Muscle layer of duodenum (tissue), 2 donors: ENCODE measurements at regions not wholly inside any gene's neighbourhood (a gene's known extent, or its start where the extent isn't known, plus 50 kb on each side); places are given as distances from the start of the nearest gene placed in this dataset.

Experiments
- H3K27ac ChIP-seq: one replicate; pipeline ENCODE4 v1.7.0; 2013; ENCODE audit warnings: mild to moderate bottlenecking, low read length
- H3K27me3 ChIP-seq: one replicate; pipeline ENCODE4 v1.7.0; 2013; ENCODE audit warnings: low read depth, mild to moderate bottlenecking, control low read depth, low read length
- H3K36me3 ChIP-seq, 2 donors: one replicate each; pipeline ENCODE4 v1.7.0; 2013; ENCODE audit warnings: low read length in 2 of 2, control low read depth in 1 of 2, mild to moderate bottlenecking in 1 of 2; ENCODE audit not compliant: insufficient read depth in 2 of 2, control insufficient read depth in 1 of 2
- H3K4me1 ChIP-seq, 2 donors: one replicate each; pipeline ENCODE4 v1.7.0; 2013; ENCODE audit warnings: low read length in 2 of 2, mild to moderate bottlenecking in 2 of 2, control low read depth in 1 of 2, moderate library complexity in 1 of 2; ENCODE audit not compliant: insufficient read depth in 2 of 2, control insufficient read depth in 1 of 2
- H3K4me3 ChIP-seq, 2 donors: one replicate each; pipeline ENCODE4 v1.7.0; 2013; ENCODE audit warnings: low read length in 2 of 2, low read depth in 1 of 2, mild to moderate bottlenecking in 1 of 2
- H3K9me3 ChIP-seq, 2 donors: one replicate each; pipeline ENCODE4 v1.7.0; 2013; ENCODE audit warnings: low read length in 2 of 2, control low read depth in 1 of 2, mild to moderate bottlenecking in 1 of 2; ENCODE audit not compliant: control insufficient read depth in 1 of 2
- donor health status: healthy.

GRCh38 chr7:94109556-94109955, 105.4 kb upstream of the BET1 start:
- Histone ChIP-seq H3K36me3 (no peaks in the 10 kb centered on the region), H3K4me3 (no peak overlapping the region), H3K27me3 (no peaks in the 10 kb centered on the region), H3K4me1 (no peaks in the 10 kb centered on the region), H3K9me3 (no peaks in the 10 kb centered on the region), H3K27ac (no peak overlapping the region)

- no peaks in the 10 kb centered on the region for H3K4me1 ChIP-seq
- H3K9me3 ChIP-seq, result no peaks in the 10 kb centered on the region
- no peaks in the 10 kb centered on the region for H3K36me3 ChIP-seq
- H3K27me3 ChIP-seq, result no peaks in the 10 kb centered on the region
- H3K27ac ChIP-seq, result no peak overlapping the region
- no peak overlapping the region for H3K4me3 ChIP-seq
These were observed 106.9 kb upstream of the BET1 start for GRCh38 chr7:94111009-94111408.

- H3K27me3 ChIP-seq, result no peaks in the 10 kb centered on the region
- no peak overlapping the region for H3K4me3 ChIP-seq
- no peaks in the 10 kb centered on the region for H3K36me3 ChIP-seq
- H3K27ac ChIP-seq, result no peak overlapping the region
- no peaks in the 10 kb centered on the region for H3K4me1 ChIP-seq
- H3K9me3 ChIP-seq, result no peaks in the 10 kb centered on the region
These were observed 111.2 kb upstream of the BET1 start for GRCh38 chr7:94115316-94115715.

GRCh38 chr7:94123136-94123535, 119.0 kb upstream of the BET1 start:
- Histone ChIP-seq H3K9me3 (no peaks in the 10 kb centered on the region), H3K27ac (no peak overlapping the region), H3K36me3 (no peaks in the 10 kb centered on the region), H3K4me3 (no peak overlapping the region), H3K27me3 (no peaks in the 10 kb centered on the region), H3K4me1 (no peaks in the 10 kb centered on the region)

- H3K4me3 ChIP-seq, result no peak overlapping the region
- H3K27me3 ChIP-seq, result no peaks in the 10 kb centered on the region
- H3K36me3 ChIP-seq, result no peaks in the 10 kb centered on the region
- no peaks in the 10 kb centered on the region for H3K9me3 ChIP-seq
- no peak overlapping the region for H3K27ac ChIP-seq
- no peaks in the 10 kb centered on the region for H3K4me1 ChIP-seq
These were observed 122.9 kb upstream of the BET1 start for GRCh38 chr7:94127026-94127425.

- Histone ChIP-seq H3K36me3 (no peaks in the 10 kb centered on the region), H3K4me1 (no peaks in the 10 kb centered on the region), H3K9me3 (no peaks in the 10 kb centered on the region), H3K4me3 (no peak overlapping the region), H3K27me3 (no peaks in the 10 kb centered on the region), H3K27ac (no peak overlapping the region)
These were observed 123.9 kb upstream of the BET1 start for GRCh38 chr7:94128072-94128471.

- Histone ChIP-seq H3K27ac (no peak overlapping the region), H3K9me3 (no peaks in the 10 kb centered on the region)
These were observed 125.4 kb upstream of the BET1 start for GRCh38 chr7:94129443-94130140.

GRCh38 chr7:94130716-94131115, 126.6 kb upstream of the BET1 start:
- Histone ChIP-seq H3K9me3 (no peaks in the 10 kb centered on the region), H3K4me1 (no peaks in the 10 kb centered on the region), H3K27me3 (no peaks in the 10 kb centered on the region), H3K27ac (no peak overlapping the region), H3K36me3 (no peaks in the 10 kb centered on the region), H3K4me3 (no peak overlapping the region)

More at GRCh38 chr7:94129443-94130140, 125.4 kb upstream of the BET1 start:
- Histone ChIP-seq H3K36me3 (no peaks in the 10 kb centered on the region), H3K4me3 (no peak overlapping the region), H3K4me1 (no peaks in the 10 kb centered on the region), H3K27me3 (no peaks in the 10 kb centered on the region)

- no peaks in the 10 kb centered on the region for H3K36me3 ChIP-seq
- no peaks in the 10 kb centered on the region for H3K27me3 ChIP-seq
These were observed 129.3 kb upstream of the BET1 start for GRCh38 chr7:94133460-94133859.

GRCh38 chr7:94135180-94135579, 131.0 kb upstream of the BET1 start:
- Histone ChIP-seq H3K27ac (no peak overlapping the region), H3K4me3 (no peak overlapping the region)

More at GRCh38 chr7:94133460-94133859, 129.3 kb upstream of the BET1 start:
- H3K4me3 ChIP-seq, result no peak overlapping the region
- no peak overlapping the region for H3K27ac ChIP-seq
- no peaks in the 10 kb centered on the region for H3K4me1 ChIP-seq
- H3K9me3 ChIP-seq, result no peaks in the 10 kb centered on the region

GRCh38 chr7:94142281-94142680, 138.1 kb upstream of the BET1 start:
- no peaks in the 10 kb centered on the region for H3K36me3 ChIP-seq
- H3K27ac ChIP-seq, result no peak overlapping the region
- no peaks in the 10 kb centered on the region for H3K27me3 ChIP-seq
- no peaks in the 10 kb centered on the region for H3K9me3 ChIP-seq
- H3K4me1 ChIP-seq, result no peaks in the 10 kb centered on the region
- H3K4me3 ChIP-seq, result no peak overlapping the region

More at GRCh38 chr7:94135180-94135579, 131.0 kb upstream of the BET1 start:
- H3K4me1 ChIP-seq, result no peaks in the 10 kb centered on the region
- H3K36me3 ChIP-seq, result no peaks in the 10 kb centered on the region
- H3K27me3 ChIP-seq, result no peaks in the 10 kb centered on the region
- no peaks in the 10 kb centered on the region for H3K9me3 ChIP-seq

GRCh38 chr7:94145602-94146001, 141.4 kb upstream of the BET1 start:
- Histone ChIP-seq H3K27me3 (no peaks in the 10 kb centered on the region), H3K36me3 (no peaks in the 10 kb centered on the region), H3K4me1 (no peaks in the 10 kb centered on the region), H3K9me3 (no peaks in the 10 kb centered on the region), H3K4me3 (no peak overlapping the region), H3K27ac (no peak overlapping the region)
